NAMALWA (cell line): ENCODE measurements at regions not wholly inside any gene's neighbourhood (a gene's known extent, or its start where the extent isn't known, plus 50 kb on each side); places are given as distances from the start of the nearest gene placed in this dataset.

Experiments used
- DNase-seq: peaks from one replicate; pipeline ENCODE4 v3.0.0-alpha.2; 2015; ENCODE audit warnings: low spot score

DNA sequence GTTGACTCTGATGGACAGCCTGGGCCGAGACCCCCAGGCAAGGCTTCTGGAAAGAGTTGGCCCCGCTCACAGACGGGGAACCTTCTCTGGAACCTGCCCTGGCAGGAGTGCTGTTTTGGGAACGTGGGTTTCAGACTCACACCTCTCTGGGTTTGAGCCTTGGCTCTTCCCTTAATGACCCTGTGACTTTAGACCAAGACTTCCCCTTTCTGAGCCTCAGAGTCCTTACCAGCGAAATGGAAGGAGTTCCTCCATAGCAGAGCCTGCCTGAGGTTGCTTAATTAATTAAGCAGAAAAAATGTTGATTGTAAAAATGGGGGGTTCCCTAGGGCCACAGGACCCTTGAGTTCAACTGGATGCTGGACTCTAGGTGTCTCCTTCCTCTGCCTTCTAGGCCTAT is 408.2 kb downstream of the SEC14L1 start:
- DNase-seq = no peak

DNA sequence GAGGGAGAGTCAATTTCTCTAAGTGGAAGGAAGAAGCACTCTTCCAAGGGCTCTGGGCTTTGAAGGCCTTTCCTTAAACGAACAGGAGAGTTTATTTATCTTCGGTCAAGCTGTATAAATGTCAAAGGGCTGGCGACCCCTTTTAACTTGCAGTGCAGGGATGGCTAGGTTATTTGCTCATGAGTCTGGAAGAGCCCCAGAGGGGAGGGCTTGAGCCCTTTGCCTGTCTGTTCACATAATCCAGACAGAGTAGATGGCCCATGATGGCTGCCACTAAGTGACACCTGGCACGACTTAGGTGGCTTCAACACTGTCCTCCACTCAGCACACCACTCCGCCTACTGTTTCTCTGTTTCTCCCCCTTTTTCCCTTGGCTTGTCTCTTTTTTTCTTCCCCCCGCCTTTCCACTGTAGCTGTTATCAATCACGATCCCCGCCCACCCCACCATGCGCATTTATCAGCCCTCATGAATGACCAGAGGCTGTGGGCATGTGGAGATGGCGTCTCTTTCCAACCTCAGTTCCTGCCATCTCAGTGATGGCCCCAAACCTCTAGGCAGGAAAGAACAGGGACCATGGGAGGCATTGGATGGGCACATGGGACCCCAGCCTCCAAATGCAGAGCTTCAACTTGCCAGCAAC is 408.7 kb upstream of the TNRC6C start:
- no peak for DNase-seq

DNA sequence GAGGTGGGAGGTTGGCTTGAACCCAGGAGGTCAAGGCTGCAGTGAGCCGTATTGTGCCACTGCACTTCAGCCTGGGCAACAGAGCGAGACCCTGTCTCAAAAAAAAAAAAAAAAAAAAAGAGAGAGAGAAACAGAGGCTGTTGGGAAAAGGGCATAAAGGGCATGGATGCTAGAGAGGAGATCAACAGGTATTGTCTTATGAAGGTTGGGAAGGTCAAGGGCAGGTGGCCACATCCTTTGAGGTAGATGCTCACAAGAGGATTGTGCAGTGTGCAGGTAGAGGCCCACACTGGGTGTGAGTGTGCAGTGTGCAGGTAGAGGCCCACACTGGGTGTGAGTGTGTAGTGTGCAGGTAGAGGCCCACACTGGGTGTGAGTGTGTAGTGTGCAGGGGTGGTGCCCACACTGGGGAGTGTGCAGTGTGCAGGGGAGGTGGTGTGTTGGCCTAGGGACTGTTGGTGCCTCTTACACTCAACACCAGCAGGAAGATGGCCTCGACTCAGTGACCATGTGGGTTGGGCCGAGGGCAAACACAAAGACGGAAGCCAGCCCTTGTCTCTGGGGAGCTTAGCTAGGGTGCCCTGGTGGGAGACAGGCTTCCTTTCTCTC is 404.9 kb upstream of the TNRC6C start:
- DNase-seq = no peak

DNA sequence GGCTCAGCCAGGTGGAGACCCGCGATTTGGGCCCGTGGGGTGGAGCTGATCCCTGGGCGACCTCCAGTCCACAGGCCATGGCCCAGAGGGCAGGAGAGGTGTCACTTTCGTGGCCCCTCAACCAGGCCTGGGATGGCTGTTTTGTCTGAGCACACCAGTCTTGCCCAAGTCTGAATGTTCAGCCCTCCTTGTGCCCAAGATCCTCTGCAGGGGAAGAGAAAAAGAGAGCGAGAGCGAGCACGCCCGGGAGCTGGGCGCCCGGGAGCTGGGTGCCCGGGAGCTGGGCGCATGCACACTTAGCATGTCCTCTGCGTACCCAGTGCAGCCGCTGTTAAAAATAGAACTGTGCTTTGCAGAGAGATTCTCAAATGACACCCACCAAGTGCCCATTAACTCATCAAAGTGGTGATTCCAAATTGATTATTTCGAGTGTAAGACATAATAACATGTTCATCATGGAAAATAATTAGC is 403.3 kb upstream of the TNRC6C start:
- no peak for DNase-seq

DNA sequence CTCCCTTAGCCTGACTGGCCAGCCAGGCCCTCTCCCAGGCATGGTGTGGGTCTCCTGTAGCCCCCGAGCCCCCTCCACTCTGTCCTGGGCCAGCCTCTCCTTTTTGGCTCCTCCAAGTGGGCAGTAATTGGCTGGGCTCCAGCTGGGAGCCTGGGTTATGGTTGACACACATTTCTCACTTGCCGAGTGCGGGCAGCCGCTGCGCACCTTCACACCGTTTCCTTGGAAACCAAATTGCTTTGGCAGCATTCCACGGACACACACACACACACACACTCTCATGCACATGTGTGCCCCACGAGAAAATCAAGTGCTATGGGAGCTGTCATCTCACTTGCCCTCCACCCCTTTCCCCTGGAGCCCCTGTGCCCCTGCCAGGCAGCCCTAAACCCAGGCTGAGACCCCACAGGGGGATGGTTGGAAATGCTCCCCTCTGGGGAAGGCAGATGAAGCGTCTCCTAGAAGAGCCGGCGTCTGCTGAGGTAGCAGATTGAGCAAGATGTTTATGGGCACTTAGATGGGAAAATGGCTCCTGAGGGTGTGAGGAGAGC is 402.7 kb upstream of the TNRC6C start:
- DNase-seq = no peak

DNA sequence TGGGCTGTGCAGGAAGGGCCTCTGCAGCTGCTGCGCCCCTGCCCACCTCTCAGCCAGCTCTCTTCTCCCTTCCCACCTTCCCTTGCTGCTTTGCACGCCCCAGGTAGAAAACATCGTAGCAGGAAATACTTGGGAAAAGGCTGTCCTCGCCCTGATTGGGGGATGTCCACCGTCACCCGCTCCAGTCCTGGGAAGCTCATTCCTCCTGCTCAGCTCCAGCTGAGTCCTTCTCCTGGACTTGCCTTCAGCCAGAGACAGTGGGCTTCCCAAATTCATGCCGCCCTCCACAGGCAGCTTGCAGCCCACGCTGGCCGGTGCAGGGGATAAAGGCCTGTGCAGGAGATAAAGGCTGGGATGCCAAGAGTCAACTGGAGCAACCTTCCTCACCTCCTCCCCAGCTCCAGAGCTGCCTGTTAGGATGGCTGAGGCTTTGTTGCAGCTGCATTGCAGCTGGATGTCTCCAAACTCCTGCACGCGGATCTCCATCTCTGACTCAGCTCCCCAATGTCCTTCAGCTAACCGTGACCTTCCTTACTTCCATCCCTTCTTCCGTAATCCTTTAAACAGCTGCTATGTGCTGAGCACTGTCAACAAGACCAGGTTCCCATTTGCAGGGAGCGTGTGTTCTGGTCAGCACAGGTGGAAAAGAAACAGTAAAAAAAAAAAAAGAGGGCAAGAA is 402.0 kb upstream of the TNRC6C start:
- DNase-seq = no peak

DNA sequence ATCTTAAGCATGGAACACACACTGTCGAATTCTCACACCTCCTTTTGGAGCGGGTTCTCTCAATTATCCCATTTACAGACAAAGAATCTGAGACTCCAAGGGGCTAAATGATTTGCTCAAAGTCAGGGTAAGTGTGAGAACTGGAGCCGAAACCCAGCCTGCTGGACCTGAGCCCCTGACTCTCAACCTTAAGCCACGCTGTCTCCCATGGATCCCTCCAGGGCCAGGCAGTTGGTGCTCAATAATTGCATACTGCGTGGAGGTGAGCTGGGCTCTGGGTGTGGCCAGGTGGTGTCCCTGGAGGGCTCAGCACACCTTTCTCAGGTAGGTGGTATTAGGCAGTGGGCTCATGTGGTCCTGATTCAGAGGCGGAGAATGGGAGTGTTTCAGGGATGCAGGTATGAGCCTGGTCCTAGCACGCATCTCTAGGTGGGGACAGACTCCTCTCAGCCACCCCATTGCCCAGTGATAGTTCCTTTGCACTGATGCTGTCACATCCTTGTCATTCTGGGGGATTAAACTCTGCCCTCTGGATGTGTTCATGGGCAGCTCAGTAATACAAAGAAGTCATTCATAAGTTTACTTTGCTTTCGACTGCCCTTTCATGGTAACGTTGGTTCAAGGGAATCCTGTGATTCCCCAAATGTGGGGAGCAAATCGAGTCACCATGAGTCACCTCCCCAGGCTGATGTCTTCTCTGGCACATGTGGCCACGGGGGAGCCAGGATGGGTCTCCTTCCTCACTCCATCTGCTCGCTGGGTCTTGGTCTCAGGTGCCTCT is 399.5 kb upstream of the TNRC6C start:
- DNase-seq = no peak

DNA sequence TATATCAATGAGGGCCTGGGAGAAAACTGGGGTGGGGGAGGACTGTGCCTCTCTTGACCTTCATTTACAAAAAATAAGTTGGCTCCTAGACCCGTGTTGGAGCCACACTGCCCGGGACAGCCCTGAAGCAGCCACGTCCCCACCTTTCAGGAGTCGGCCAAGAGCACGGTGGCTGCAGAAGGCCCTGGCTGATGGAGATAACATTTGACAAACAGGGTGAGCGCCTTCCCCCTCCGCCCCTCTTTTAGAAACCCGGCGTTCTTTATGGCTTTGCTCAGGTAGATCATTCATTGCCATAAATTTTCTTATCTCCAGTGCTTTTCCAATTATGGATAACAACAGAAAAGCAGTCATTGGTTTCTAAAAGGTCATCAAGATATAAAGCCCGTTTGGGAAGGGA is 398.1 kb upstream of the TNRC6C start:
- DNase-seq = no peak

DNA sequence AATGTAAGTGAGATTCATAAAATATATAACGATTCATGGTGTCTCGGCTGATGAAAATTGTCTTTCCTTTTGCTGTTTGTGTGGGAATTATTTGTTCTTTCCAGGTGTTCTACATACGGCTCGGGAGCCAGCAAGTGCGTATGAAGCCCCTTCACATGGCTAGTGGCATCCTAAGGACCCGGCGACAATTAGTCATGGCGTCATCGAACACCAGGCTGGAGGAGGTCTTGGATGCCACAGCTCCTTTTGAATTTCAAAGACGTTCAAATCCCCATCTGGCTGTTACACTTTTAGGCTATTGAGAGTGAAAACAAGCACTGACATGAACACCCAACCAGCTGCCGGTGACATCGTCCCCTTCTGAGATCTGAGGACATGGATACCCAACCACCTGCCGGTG is 397.7 kb upstream of the TNRC6C start:
- DNase-seq = peak; percentile 29

DNA sequence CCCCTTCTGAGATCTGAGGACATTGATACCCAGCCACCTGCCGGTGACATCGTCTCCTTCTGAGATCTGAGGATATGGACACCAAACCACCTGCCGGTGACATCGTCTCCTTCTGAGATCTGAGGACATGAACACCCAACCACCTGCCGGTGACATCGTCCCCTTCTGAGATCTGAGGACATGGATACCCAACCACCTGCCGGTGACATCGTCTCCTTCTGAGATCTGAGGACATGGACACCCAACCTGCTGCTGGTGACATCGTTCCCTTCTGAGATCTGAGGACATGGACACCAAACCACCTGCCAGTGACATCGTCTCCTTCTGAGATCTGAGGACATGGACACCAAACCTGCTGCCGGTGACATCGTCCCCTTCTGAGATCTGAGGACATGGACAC is 396.1 kb upstream of the TNRC6C start:
- peak; percentile 32 for DNase-seq

DNA sequence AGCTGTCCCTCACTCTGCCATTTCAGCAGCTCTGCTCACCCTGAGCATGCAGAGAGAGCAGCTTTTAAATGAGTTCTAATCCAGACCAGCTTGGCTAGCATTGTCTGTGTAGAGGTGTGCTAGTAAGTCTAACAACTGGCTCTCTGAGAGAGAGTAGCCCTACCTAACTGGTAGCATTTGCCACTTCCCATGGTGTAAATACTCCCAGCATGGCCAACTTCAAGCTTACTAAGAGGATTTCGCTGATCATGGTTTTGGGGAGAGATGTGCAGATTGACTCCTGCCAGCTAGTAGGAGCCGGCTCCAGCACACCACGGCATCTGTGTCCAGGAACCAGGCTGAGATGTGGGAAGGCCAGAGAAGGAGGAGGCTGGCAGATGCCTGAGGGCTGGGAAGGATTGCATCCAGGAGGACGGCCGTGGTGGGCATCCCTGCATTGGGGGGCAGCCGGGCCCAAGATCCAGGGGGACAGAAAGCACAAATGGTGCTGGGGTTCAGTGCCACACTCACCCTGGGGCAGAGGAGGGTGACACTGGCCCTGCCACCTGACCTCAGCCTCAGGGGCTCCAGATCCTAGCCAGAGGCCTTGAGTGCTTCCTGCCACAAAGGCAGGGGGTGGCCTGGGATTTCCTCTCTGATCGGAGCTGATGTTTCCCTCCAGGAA is 394.9 kb upstream of the TNRC6C start:
- DNase-seq = no peak

DNA sequence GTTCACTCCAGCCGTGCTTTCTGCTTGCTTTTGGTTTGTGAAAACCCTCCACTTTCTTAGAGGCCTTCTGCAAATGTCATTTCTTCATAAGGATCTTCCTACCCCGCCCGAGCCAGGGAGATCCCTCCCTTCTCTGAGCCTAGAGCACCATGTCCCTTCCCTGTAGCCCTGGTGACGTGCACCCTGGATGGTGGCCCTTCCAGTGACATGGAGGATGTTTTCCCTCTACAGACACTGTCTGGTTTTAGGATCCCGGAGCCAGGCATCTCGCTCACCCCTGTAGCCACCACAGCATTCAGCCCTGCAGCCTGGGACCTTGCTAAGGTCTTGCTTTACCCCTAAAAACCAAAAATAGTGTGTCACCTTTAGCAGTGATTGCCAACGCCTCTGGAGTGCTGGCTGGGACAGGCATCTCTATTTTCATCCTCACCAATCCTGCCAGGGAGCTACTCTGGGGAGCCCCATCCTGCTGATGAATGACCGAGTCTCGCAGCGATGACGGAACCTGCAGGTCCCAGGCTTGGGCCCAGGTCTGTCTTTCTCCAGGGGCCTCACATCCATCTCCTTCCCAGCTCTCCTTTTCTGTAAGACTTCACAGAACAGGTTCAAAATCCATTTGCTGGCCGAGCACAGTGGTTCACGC is 394.1 kb upstream of the TNRC6C start:
- DNase-seq = no peak

DNA sequence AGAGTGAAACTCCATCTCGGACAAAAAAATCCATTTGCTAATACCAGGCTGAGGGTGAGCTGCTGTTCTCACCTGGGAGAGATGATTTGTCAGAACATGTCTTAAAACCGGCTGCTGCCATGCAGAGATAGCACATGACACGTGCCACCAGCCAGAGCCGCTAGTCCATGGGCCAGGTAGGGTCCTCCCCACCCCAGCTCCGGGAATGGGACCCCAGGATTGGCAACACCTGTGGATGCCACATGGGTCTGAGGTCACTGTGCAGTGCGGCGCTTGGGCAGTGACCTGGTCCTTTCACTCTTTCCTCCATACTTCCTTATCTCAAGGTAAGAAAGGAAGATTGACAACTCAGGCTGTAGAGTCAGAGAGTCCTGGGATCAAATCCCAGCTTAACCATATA is 393.3 kb upstream of the TNRC6C start:
- DNase-seq = no peak

DNA sequence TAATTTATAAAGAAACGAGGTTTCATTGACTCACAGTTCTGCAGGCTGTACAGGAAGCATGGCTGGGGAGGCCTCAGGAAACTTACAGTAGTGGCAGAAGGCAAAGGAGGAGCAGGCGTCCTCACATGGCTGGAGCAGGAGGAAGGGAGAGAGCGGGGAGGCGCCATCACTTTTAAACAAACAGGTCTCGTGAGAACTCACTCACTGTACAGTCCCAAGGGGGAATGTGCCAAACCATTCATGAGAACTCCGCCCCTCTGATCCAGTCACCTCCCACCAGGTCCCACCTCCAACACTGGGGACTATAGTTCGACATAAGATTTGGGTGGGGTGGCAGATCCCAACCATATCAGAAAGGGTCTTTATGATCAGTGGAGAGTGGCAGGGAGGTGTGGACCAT is 392.4 kb upstream of the TNRC6C start:
- DNase-seq = no peak

DNA sequence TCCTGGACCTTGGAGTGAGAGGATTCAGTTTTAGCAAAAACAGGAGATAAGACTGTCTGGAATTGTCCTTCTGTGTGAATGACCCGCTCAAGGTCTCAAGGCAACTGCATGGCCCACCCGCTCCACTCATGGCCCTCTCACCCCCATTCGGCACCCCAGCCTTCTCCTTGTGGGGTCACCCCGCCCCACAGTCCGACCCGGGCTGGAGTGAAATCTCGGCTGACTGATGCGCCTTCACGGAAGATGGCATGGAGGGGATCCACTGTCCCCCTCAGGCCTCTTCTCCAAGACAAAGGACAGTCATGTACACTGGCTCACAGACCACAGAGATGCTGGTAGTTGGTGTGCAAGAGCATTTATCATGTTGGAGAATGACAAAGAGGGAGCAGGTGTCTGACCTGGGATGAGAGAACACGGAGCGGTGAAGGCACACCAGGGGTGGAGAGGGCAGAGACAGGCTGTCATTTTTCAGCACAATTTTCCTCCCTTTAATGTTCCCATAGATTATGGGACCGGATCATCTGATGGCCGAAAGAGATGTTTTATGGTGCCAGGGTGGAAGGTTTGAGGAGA is 391.9 kb upstream of the TNRC6C start:
- no peak for DNase-seq

DNA sequence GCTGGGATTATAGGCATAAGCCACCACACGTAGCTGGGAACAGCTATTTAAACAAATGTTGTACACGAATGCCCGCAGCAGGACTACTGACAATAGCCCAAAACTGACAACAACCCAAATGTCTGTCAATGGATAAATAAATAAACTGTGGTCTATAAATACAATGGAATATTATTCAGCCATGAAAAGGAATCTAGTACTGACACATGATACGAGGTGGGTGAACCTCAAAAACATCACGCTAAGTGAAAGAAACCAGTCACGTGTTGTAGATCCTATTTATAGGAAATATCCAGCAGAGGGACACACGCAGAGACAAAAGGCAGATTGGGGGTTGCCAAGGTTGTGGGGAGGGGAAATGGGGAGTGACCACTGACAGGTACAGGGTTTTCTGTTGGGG is 390.0 kb upstream of the TNRC6C start:
- DNase-seq = no peak

DNA sequence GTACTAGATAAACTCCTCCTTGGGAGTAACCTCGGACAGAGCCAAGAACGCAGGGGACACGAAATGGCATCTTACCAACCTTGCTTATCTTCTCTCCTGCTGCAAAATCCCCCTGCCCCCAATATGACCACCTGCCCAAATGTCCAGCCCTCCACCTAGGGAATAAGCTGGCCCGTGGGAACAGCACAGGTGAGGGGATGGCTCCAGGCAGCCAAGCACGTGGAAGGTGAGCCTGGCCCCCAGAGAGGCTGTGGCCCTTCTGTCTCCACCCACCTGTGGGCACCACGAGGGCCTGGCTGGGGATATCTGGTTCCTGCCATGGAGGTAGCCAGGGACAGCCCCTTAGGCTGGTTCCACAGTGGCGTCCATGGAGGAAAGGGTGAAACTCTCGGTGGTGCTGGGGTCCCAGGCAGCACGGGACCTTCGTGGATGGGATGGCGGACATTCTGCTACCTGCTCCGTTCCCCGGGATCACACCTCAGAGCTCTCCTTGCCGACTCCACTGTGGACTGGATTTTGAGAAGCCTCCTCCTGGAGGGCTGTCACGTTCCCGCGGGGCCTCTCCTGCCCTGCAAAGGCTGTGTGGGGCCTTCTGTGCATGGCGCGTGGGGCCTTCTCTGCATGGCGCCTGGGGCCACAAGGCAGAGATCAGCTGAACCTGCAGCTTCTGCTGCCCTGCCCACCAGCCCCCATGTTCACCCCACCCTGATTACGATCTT is 388.5 kb upstream of the TNRC6C start:
- DNase-seq = no peak

DNA sequence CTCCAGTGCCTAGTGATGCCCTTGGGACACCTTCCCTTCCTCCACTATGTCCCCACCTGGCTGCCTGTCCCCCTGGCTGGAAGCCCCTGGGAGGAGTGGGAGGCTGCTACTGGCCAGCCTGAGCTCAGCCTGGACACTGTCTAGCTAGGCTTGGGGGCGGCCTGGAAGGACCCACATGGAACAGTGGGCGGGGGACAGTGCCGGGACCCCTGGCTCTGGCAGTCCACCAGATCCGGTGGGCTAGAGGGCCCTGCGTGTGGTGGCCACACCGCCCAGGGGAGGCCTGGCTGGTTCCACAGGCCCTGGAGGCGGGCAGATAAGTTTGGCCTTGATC is 388.0 kb upstream of the TNRC6C start:
- no peak for DNase-seq

DNA sequence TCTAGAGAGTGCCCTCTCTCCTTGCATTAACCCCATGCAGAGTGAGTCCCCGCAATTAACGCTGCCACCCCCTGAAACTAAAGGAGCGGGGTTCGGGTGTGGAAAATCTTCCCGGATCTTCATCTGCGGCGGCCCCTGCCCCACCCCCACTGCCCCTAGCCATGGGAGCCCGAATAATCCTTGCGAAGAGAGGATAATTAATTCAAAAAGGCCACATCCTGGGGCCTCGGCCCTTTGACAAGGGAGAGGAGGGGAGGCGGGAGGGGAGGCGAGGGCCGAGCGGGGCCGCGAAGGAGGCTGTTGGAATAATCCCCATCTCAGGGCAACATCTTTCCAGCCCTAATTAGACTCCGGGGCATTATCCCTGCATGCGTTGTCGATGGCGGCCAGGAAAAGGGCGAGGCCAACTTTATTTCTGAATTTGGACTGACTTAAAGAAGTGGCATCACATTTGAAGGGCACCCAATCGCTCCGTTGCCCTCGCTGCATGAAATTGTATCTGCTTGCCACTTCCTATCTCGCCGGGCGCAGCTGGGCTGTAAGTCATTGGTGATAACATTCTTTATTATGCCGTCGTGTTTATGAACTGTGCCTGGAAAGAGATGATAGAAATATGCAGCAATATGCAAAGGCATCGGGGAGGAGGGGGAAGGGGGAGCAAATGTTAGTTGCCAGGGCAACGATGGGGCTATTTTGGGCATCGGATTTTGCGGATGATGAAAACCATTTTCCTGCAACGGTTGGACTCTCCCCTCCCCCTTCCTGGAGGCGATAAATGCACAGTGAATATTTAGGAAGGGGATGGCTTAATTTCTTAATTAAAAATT is 387.1 kb upstream of the TNRC6C start:
- peak; percentile 31 for DNase-seq
